SK-N-SH (cell line): ENCODE measurements at regions not wholly inside any gene's neighbourhood (a gene's known extent, or its start where the extent isn't known, plus 50 kb on each side); places are given as distances from the start of the nearest gene placed in this dataset.

ENCODE experiments used
- CTCF ChIA-PET: fragments of 300-600, 350-600 bp; formaldehyde crosslinking; extraction: SDS; loops from one replicate; lab custom pipeline; 2021; lab: Yijun Ruan, JAX
- POLR2A ChIA-PET: fragments of 350-600 bp; sonication (Branson Sonifier 250); formaldehyde crosslinking; extraction: SDS; loops from one replicate; lab custom pipeline; 2020; ENCODE audit warnings: antibody characterized with exemption, inconsistent platforms; lab: Yijun Ruan, JAX
- DNase-seq: peaks from one replicate; pipeline ENCODE4 v3.0.0; 2012
- H2AFZ ChIP-seq: fragments of 200-600 bp; sonication (generic); 2 replicates; pipeline ENCODE4 v1.8.1; 2016; ENCODE audit warnings: antibody characterized with exemption, mild to moderate bottlenecking, low read depth
- H3F3A ChIP-seq: fragments of 200-600 bp; sonication (generic); replicated peaks from 2 replicates; pipeline ENCODE3; 2016; ENCODE audit warnings: antibody characterized with exemption, mild to moderate bottlenecking; ENCODE audit not compliant: insufficient read depth
- H3K27ac ChIP-seq, 2 experiments: fragments of 200-500 bp in 1 of 2; fragments of 200-600 bp in 1 of 2; sonication (Bioruptor generic) in 1 of 2; sonication (generic), shearing (Covaris generic) in 1 of 2; 2 replicates each; pipeline versions ENCODE4 v1.5.1 to v1.6.1; 2014 to 2016; ENCODE audit warnings: low read depth in 2 of 2, inconsistent platforms in 1 of 2, low read length in 1 of 2, mild to moderate bottlenecking in 1 of 2, mixed read lengths in 1 of 2
- H3K27me3 ChIP-seq: fragments of 200-600 bp; sonication (generic), shearing (Covaris generic); 2 replicates; pipeline ENCODE4 v1.6.1; 2016; ENCODE audit warnings: mixed run types; ENCODE audit not compliant: insufficient read depth
- H3K36me3 ChIP-seq, 2 experiments: fragments of 200-500 bp in 1 of 2; fragments of 200-600 bp in 1 of 2; sonication (Bioruptor generic) in 1 of 2; sonication (generic) in 1 of 2; replicated peaks in 1 of 2; 2 replicates each; pipeline versions ENCODE3 to v1.5.1; 2014 to 2016; ENCODE audit warnings: low read length in 1 of 2, mild to moderate bottlenecking in 1 of 2; ENCODE audit not compliant: insufficient read depth in 2 of 2, control insufficient read depth in 1 of 2
- H3K4me1 ChIP-seq, 2 experiments: fragments of 200-500 bp in 1 of 2; fragments of 200-600 bp in 1 of 2; sonication (Bioruptor generic) in 1 of 2; sonication (generic), shearing (Covaris generic) in 1 of 2; 2 replicates each; pipeline versions ENCODE4 v1.5.1 to v1.6.1; 2014 to 2016; ENCODE audit warnings: low read depth in 1 of 2, low read length in 1 of 2, mixed run types in 1 of 2; ENCODE audit not compliant: insufficient read depth in 2 of 2, control insufficient read depth in 1 of 2
- H3K4me2 ChIP-seq: fragments of 200-600 bp; sonication (generic), shearing (Covaris generic); 2 replicates; pipeline ENCODE4 v1.6.1; 2017; ENCODE audit warnings: mixed run types
- H3K4me3 ChIP-seq, 2 experiments: fragments of 200-500 bp in 1 of 2; fragments of 200-600 bp in 1 of 2; sonication (Bioruptor generic) in 1 of 2; sonication (generic), shearing (Covaris generic) in 1 of 2; 2 replicates each; pipeline versions ENCODE4 v1.5.1 to v1.8.1; 2014 to 2016; ENCODE audit warnings: low read depth in 2 of 2, inconsistent platforms in 1 of 2, low read length in 1 of 2, mild to moderate bottlenecking in 1 of 2, mixed read lengths in 1 of 2, moderate library complexity in 1 of 2
- H3K79me2 ChIP-seq: fragments of 200-600 bp; sonication (generic); 2 replicates; pipeline ENCODE4 v1.8.1; 2017; ENCODE audit warnings: mild to moderate bottlenecking; ENCODE audit not compliant: insufficient read depth
- H3K9ac ChIP-seq: fragments of 200-600 bp; sonication (generic); 2 replicates; pipeline ENCODE4 v1.6.1; 2017; ENCODE audit warnings: mixed run types
- H3K9me2 ChIP-seq: fragments of 200-600 bp; sonication (generic); 2 replicates; pipeline ENCODE4 v1.6.1; 2017; ENCODE audit warnings: mixed run types
- H3K9me3 ChIP-seq: fragments of 200-600 bp; sonication (generic); 2 replicates; pipeline ENCODE4 v1.6.1; 2017; ENCODE audit warnings: mixed run types, mild to moderate bottlenecking, moderate library complexity
- H4K20me1 ChIP-seq: fragments of 200-600 bp; sonication (generic); 2 replicates; pipeline ENCODE4 v1.6.1; 2017; ENCODE audit warnings: mild to moderate bottlenecking, mixed run types; ENCODE audit not compliant: insufficient read depth
- CHD2 ChIP-seq: fragments of 150-350 bp; IDR thresholded peaks from 2 replicates; pipeline ENCODE4 v1.6.1; 2018; ENCODE audit warnings: low read length; ENCODE audit not compliant: partially characterized antibody
- CTCF ChIP-seq: fragments of 200-600 bp; sonication (generic); IDR thresholded peaks from 2 replicates; pipeline ENCODE4 v1.6.1; 2017; ENCODE audit warnings: antibody characterized with exemption, mild to moderate bottlenecking, moderate library complexity
- FOXJ3 ChIP-seq: sonication (generic); formaldehyde crosslinking; IDR thresholded peaks from 2 replicates; pipeline ENCODE4 v1.5.1; 2020; ENCODE audit warnings: mild to moderate bottlenecking, missing genetic modification reagents
- IRF3 ChIP-seq: fragments of 150-350 bp; IDR thresholded peaks from 2 replicates; pipeline ENCODE4 v1.6.1; 2016; ENCODE audit warnings: mild to moderate bottlenecking, low read depth, low read length
- MXI1 ChIP-seq: IDR thresholded peaks from 2 replicates; pipeline ENCODE4 v1.6.1; 2012; ENCODE audit warnings: mild to moderate bottlenecking, low read depth, low read length, improper control_type of control experiment
- NFIC ChIP-seq: IDR thresholded peaks from 2 replicates; pipeline ENCODE4 v1.4.0; 2012; ENCODE audit warnings: borderline replicate concordance
- NRF1 ChIP-seq: IDR thresholded peaks from 2 replicates; pipeline ENCODE4 v1.6.1; 2012; ENCODE audit warnings: low read depth, mild to moderate bottlenecking, low read length
- RFX5 ChIP-seq: IDR thresholded peaks from 2 replicates; pipeline ENCODE4 v1.6.1; 2012; ENCODE audit warnings: mild to moderate bottlenecking, improper control_type of control experiment, low read length
- RXRA ChIP-seq: IDR thresholded peaks from 2 replicates; pipeline ENCODE4 v1.4.0; 2012; ENCODE audit warnings: low read depth, mild to moderate bottlenecking, borderline replicate concordance
- SIN3A ChIP-seq: IDR thresholded peaks from 2 replicates; pipeline ENCODE4 v1.6.1; 2012; ENCODE audit warnings: low read depth, mild to moderate bottlenecking, low read length, moderate library complexity, borderline replicate concordance
- USF2 ChIP-seq: fragments of 150-350 bp; IDR thresholded peaks from 2 replicates; pipeline ENCODE4 v1.6.1; 2017; ENCODE audit warnings: antibody characterized with exemption, low read length, low read depth, borderline replicate concordance
- YY1 ChIP-seq: IDR thresholded peaks from 2 replicates; pipeline ENCODE4 v1.4.0; 2012; ENCODE audit warnings: low read depth, mild to moderate bottlenecking
- ZBTB33 ChIP-seq: IDR thresholded peaks from 2 replicates; pipeline ENCODE4 v1.4.0; 2012; ENCODE audit warnings: low read depth, borderline replicate concordance
- whole genome bisulfite sequencing: methylation state at CpG from one replicate; pipeline ENCODE4 v1.1.6; 2017; ENCODE audit warnings: low lambda C conversion rate; 5-methylcytosine and 5-hydroxymethylcytosine counted together

- WGBS = 51% methylated on average over 3 of the region's 3 CpGs
- DNase-seq = no peak
- H3K9me2 ChIP-seq = no peaks in the 10 kb centered on the region
- no peaks in the 10 kb centered on the region for H4K20me1 ChIP-seq
- no peak overlapping the region for H2AFZ ChIP-seq
- no peaks in the 10 kb centered on the region for H3K9me3 ChIP-seq
- no peak for TF ChIP-seq ZBTB33
- no peaks in the 10 kb centered on the region for H3K27me3 ChIP-seq
- POLR2A ChIA-PET = no interaction called here
- no peak overlapping the region for H3K9ac ChIP-seq
- no peak overlapping the region for H3K4me2 ChIP-seq
- no peaks in the 10 kb centered on the region for H3K79me2 ChIP-seq
- no peaks in the 10 kb centered on the region for H3F3A ChIP-seq
- no peak overlapping the region for H3K4me3 ChIP-seq
- no peaks in the 10 kb centered on the region for H3K4me1 ChIP-seq
- no peak overlapping the region for H3K27ac ChIP-seq
- H3K36me3 ChIP-seq = no peaks in the 10 kb centered on the region
- CTCF ChIA-PET = no interaction called here
These were observed 466.2 kb downstream of the TSN start for GRCh38 chr2:122221665-122222064.

- DNase-seq = no peak
- POLR2A ChIA-PET = no interaction called here
- 28% methylated on average over 5 of the region's 7 CpGs for WGBS
These were observed 475.8 kb downstream of the TSN start for GRCh38 chr2:122231296-122231695.

GRCh38 chr2:122233372-122233771, 477.9 kb downstream of the TSN start:
- WGBS = 6% methylated on average over 1 of the region's 1 CpG
- Histone ChIP-seq H3K27ac (no peak overlapping the region), H3K27me3 (no peaks in the 10 kb centered on the region), H3K4me3 (no peak overlapping the region), H3K4me2 (no peak overlapping the region), H3K36me3 (no peaks in the 10 kb centered on the region), H3K4me1 (peaks cover 0 to 7% of the 10 kb centered on the region in 2 experiments; a peak in 2 of 4 replicates), H4K20me1 (no peaks in the 10 kb centered on the region), H3F3A (no peaks in the 10 kb centered on the region), H3K79me2 (no peaks in the 10 kb centered on the region), H3K9ac (no peak overlapping the region), H3K9me3 (no peaks in the 10 kb centered on the region), H2AFZ (no peak overlapping the region), H3K9me2 (no peaks in the 10 kb centered on the region)
- no peak for DNase-seq
- POLR2A ChIA-PET = no interaction called here
- CTCF ChIA-PET = no interaction called here
- TF ChIP-seq NFIC (no peak), RFX5 (no peak), NRF1 (no peak), IRF3 (no peak), MXI1 (no peak), YY1 (no peak), RXRA (no peak), CHD2 (no peak), SIN3A (no peak), USF2 (no peak)

More at GRCh38 chr2:122231296-122231695, 475.8 kb downstream of the TSN start:
- Histone ChIP-seq H4K20me1 (no peaks in the 10 kb centered on the region), H3K9ac (no peak overlapping the region), H3K9me3 (no peaks in the 10 kb centered on the region), H2AFZ (no peak overlapping the region), H3K79me2 (no peaks in the 10 kb centered on the region), H3K4me2 (no peak overlapping the region), H3K36me3 (no peaks in the 10 kb centered on the region), H3F3A (no peaks in the 10 kb centered on the region), H3K4me3 (no peak overlapping the region), H3K4me1 (peaks cover 0 to 7% of the 10 kb centered on the region in 2 experiments; a peak in 2 of 4 replicates), H3K27me3 (no peaks in the 10 kb centered on the region), H3K27ac (no peak overlapping the region), H3K9me2 (no peaks in the 10 kb centered on the region)
- CTCF ChIA-PET = no interaction called here
- TF ChIP-seq CTCF = no peak
- no peak for TF ChIP-seq YY1
- no peak for TF ChIP-seq FOXJ3
- no peak for TF ChIP-seq RXRA
